OCI-LY3 (cell line): ENCODE measurements at regions not wholly inside any gene's neighbourhood (a gene's known extent, or its start where the extent isn't known, plus 50 kb on each side); places are given as distances from the start of the nearest gene placed in this dataset.

Experiments used
- H2AFZ ChIP-seq: fragments of 200-600, 300-600 bp; shearing (Covaris generic); 2 replicates; pipeline ENCODE4 v1.6.0; 2014; ENCODE audit warnings: antibody characterized with exemption, low read depth, low read length
- H3K27ac ChIP-seq: fragments of 200-600, 300-600 bp; sonication (generic); 2 replicates; pipeline ENCODE4 v1.5.1; 2014; ENCODE audit warnings: mild to moderate bottlenecking, low read length, moderate library complexity, mixed read lengths
- H3K27me3 ChIP-seq: fragments of 200-600, 300-600 bp; sonication (generic); 2 replicates; pipeline ENCODE4 v1.6.1; 2014; ENCODE audit warnings: low read depth, low read length, mixed read lengths
- H3K36me3 ChIP-seq: fragments of 200-600, 300-600 bp; sonication (generic); replicated peaks from 2 replicates; pipeline ENCODE3; 2014; ENCODE audit warnings: low read depth, low read length, mixed read lengths
- H3K4me1 ChIP-seq: fragments of 300-600, 200-600 bp; sonication (generic); 2 replicates; pipeline ENCODE4 v1.6.1; 2014; ENCODE audit warnings: low read length, mixed read lengths
- H3K4me2 ChIP-seq: fragments of 200-600, 300-600 bp; sonication (generic); 2 replicates; pipeline ENCODE4 v1.6.1; 2014; ENCODE audit warnings: low read length, mixed read lengths
- H3K4me3 ChIP-seq: fragments of 300-600, 200-600 bp; sonication (generic); 2 replicates; pipeline ENCODE4 v1.5.1; 2014; ENCODE audit warnings: antibody characterized with exemption, mild to moderate bottlenecking, low read length, moderate library complexity
- H3K79me2 ChIP-seq: fragments of 300-600, 200-600 bp; shearing (Covaris generic); 2 replicates; pipeline ENCODE4 v1.6.1; 2014; ENCODE audit warnings: mild to moderate bottlenecking, low read length, mixed read lengths
- H3K9ac ChIP-seq: fragments of 300-600, 200-600 bp; shearing (Covaris generic); 2 replicates; pipeline ENCODE4 v1.6.0; 2014; ENCODE audit warnings: mild to moderate bottlenecking, low read length, moderate library complexity
- H3K9me3 ChIP-seq: fragments of 200-600, 300-600 bp; shearing (Covaris generic); 2 replicates; pipeline ENCODE4 v1.6.1; 2014; ENCODE audit warnings: low read length, mixed read lengths; ENCODE audit not compliant: insufficient read depth
- H4K20me1 ChIP-seq: fragments of 200-600, 300-600 bp; sonication (generic); 2 replicates; pipeline ENCODE4 v1.6.1; 2016; ENCODE audit warnings: low read length, mixed read lengths; ENCODE audit not compliant: insufficient read depth
- EZH2phosphoT487 ChIP-seq: fragments of 200-600 bp; shearing (Covaris generic); IDR thresholded peaks from 2 replicates; pipeline ENCODE4 v1.6.1; 2018; ENCODE audit warnings: antibody characterized with exemption, mixed run types, low read depth
- TF ChIP-seq, protein P1 (sequence below): fragments of 200-600, 300-600 bp; sonication (generic); IDR thresholded peaks from 2 replicates; pipeline ENCODE4 v1.5.1; 2014; ENCODE audit warnings: antibody characterized with exemption, low read length, low read depth

DNA sequence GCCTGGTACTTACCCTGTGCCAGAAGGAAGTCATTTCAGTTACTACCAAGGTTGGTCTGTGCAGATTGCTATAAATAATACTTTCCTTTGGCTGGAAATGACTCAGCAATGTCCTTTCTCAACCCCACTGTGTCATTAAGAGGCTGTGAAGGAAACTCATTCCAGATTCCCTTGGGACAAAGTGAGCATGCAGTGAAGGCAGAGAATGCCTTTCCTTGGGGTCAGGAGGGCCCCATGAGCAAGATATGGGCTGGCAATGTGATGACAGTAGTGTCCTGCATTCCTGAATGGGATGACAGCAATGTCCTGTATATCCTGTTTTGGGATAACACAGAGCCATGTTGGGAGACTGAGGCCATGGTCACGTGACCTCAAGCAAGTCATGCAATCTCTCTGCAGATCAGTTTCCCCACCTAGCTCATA lies 213.1 kb upstream of the TMTC4 start:
- Histone ChIP-seq H2AFZ (no peak overlapping the region), H3K4me2 (peak overlapping the region; percentile 16; the same call in 1 of the 2 replicates)
- TF ChIP-seq, protein P1, sequence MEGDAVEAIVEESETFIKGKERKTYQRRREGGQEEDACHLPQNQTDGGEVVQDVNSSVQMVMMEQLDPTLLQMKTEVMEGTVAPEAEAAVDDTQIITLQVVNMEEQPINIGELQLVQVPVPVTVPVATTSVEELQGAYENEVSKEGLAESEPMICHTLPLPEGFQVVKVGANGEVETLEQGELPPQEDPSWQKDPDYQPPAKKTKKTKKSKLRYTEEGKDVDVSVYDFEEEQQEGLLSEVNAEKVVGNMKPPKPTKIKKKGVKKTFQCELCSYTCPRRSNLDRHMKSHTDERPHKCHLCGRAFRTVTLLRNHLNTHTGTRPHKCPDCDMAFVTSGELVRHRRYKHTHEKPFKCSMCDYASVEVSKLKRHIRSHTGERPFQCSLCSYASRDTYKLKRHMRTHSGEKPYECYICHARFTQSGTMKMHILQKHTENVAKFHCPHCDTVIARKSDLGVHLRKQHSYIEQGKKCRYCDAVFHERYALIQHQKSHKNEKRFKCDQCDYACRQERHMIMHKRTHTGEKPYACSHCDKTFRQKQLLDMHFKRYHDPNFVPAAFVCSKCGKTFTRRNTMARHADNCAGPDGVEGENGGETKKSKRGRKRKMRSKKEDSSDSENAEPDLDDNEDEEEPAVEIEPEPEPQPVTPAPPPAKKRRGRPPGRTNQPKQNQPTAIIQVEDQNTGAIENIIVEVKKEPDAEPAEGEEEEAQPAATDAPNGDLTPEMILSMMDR: no peak
- no peak for TF ChIP-seq EZH2phosphoT487

DNA sequence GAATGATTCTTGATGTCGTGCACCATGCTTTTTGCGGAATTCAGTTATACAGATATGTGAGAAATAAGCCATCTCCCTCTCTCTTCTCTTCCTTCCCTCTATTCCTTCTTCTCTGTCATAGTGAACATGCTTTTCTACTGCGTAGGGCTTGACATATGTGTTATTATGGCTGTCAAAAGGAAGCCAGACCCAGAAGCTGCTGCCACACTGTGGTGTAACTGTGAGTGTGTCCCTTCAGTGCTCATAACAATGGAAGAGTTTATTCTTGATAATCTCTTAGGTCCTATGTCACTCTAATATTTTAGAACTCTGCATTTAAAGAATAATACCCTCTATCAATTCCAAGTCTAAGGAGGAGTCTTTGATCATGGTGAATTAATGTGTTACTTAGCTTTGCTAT lies 208.9 kb upstream of the TMTC4 start:
- TF ChIP-seq, protein P1: peak; percentile 36
- no peak for TF ChIP-seq EZH2phosphoT487

More for the DNA sequence above, 213.1 kb upstream of the TMTC4 start:
- Histone ChIP-seq H3K4me1 (peaks cover 20% of the 10 kb centered on the region), H3K27ac (no peak overlapping the region), H4K20me1 (no peaks in the 10 kb centered on the region), H3K9me3 (no peaks in the 10 kb centered on the region), H3K36me3 (no peaks in the 10 kb centered on the region), H3K9ac (no peak overlapping the region), H3K4me3 (no peak overlapping the region), H3K27me3 (no peaks in the 10 kb centered on the region), H3K79me2 (no peaks in the 10 kb centered on the region)

DNA sequence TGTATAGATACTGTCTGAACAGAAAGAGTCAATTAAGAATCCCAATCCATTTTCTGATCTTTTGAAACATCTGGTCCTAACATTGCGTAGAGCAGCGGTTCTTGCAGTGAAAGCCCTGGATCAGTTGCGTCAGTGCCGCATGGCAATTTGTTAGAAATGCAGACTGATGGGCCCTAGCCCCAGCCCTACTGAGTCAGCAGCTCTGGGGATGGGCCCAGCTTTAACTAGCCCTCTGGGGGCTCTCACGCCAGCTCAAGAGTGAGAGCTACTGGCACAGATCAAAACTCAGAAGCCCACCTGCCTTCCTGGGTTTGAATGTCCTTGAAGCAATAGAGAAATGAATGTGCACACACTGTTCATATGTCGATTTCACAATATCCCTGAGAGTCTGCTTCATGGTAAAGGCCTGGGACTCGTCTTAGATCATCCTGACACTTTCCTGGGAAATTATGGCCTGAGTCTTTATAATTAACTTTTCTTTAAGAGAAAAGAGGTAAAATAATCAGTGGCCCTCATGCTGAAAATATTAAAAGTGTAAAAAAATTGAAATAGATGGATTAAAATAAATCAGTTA lies 206.8 kb upstream of the TMTC4 start:
- no peak overlapping the region for H3K4me3 ChIP-seq
- peaks cover 4% of the 10 kb centered on the region for H3K4me1 ChIP-seq
- H3K27ac ChIP-seq: no peak overlapping the region
- H3K4me2 ChIP-seq: no peak overlapping the region
- H3K79me2 ChIP-seq: no peaks in the 10 kb centered on the region
- H3K36me3 ChIP-seq: no peaks in the 10 kb centered on the region
- no peaks in the 10 kb centered on the region; the same call in 1 of the 2 replicates for H3K9me3 ChIP-seq
- no peak for TF ChIP-seq EZH2phosphoT487
- TF ChIP-seq, protein P1: no peak
- H2AFZ ChIP-seq: no peak overlapping the region
- H4K20me1 ChIP-seq: no peaks in the 10 kb centered on the region
- no peak overlapping the region for H3K9ac ChIP-seq
- no peaks in the 10 kb centered on the region for H3K27me3 ChIP-seq

More for the DNA sequence above, 208.9 kb upstream of the TMTC4 start:
- Histone ChIP-seq H3K9me3 (no peaks in the 10 kb centered on the region), H3K36me3 (no peaks in the 10 kb centered on the region), H2AFZ (no peak overlapping the region), H3K4me3 (no peak overlapping the region), H3K79me2 (no peaks in the 10 kb centered on the region), H3K4me2 (no peak overlapping the region), H3K27me3 (no peaks in the 10 kb centered on the region), H3K9ac (no peak overlapping the region), H4K20me1 (no peaks in the 10 kb centered on the region), H3K4me1 (peaks cover 20% of the 10 kb centered on the region), H3K27ac (no peak overlapping the region)

DNA sequence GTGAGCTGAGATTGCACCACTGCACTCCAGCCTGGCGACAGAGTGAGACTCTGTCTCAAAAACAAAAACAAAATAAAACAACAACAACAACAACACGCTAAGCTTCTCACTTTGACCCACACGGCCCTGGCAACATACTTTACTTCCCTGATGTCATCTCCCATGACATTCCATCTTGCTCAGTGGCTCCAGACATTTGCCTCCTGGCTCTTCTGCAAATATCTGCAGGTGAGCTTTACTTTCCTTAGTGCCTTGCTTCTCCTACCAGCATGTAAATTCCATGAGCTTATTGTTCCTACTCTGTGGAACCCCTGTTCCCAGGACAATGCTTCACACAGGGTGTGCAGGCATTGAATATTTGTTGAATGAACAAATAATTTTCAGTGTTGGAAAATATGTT lies 205.6 kb upstream of the TMTC4 start:
- no peak overlapping the region for H3K4me3 ChIP-seq
- H3K9ac ChIP-seq: no peak overlapping the region
- H3K27me3 ChIP-seq: no peaks in the 10 kb centered on the region

More for the DNA sequence above, 205.6 kb upstream of the TMTC4 start:
- H3K4me2 ChIP-seq: no peak overlapping the region
- H3K36me3 ChIP-seq: peaks cover 6% of the 10 kb centered on the region
- H3K79me2 ChIP-seq: no peaks in the 10 kb centered on the region
- peaks cover 11% of the 10 kb centered on the region; the same call in 1 of the 2 replicates for H3K4me1 ChIP-seq
- TF ChIP-seq, protein P1: no peak
- no peak for TF ChIP-seq EZH2phosphoT487
- no peak overlapping the region for H2AFZ ChIP-seq
- H3K27ac ChIP-seq: no peak overlapping the region
- H3K9me3 ChIP-seq: peaks cover 4% of the 10 kb centered on the region; the same call in 1 of the 2 replicates
- no peaks in the 10 kb centered on the region for H4K20me1 ChIP-seq
